ENCODE measurements at regions not wholly inside any gene's neighbourhood (a gene's known extent, or its start where the extent isn't known, plus 50 kb on each side); places are given as distances from the start of the nearest gene placed in this dataset.
"Not testable (repeated sequence)": the region's sequence is repeated elsewhere in the genome, so short reads cannot be mapped to it uniquely, and the experiment has no call there.

GRCh38 chr10:131033166-131034085, 278.1 kb downstream of the TCERG1L start:
- no peak overlapping the region for H3K4me3 ChIP-seq (ENCODE audit: low read depth, low read length)

GRCh38 chr10:131034451-131034850, 277.1 kb downstream of the TCERG1L start:
- no peak for DNase-seq (ENCODE audit: low read depth)
- H3K4me3 ChIP-seq (ENCODE audit: low read depth, low read length), result no peak overlapping the region

More at GRCh38 chr10:131033166-131034085, 278.1 kb downstream of the TCERG1L start:
- no peak for DNase-seq (ENCODE audit: low read depth)

- DNase-seq (ENCODE audit: low read depth), result no peak
- no peak overlapping the region for H3K4me3 ChIP-seq (ENCODE audit: low read depth, low read length)
These were observed 275.7 kb downstream of the TCERG1L start for GRCh38 chr10:131035779-131036178.

GRCh38 chr10:131038056-131038455, 273.5 kb downstream of the TCERG1L start:
- no peak for DNase-seq (ENCODE audit: low read depth)
- no peak overlapping the region for H3K4me3 ChIP-seq (ENCODE audit: low read depth, low read length)

GRCh38 chr10:131041031-131041430, 270.5 kb downstream of the TCERG1L start:
- no peak for DNase-seq (ENCODE audit: low read depth)

GRCh38 chr10:131041441-131041840, 270.1 kb downstream of the TCERG1L start:
- no peak for DNase-seq (ENCODE audit: low read depth)

More at GRCh38 chr10:131041031-131041430, 270.5 kb downstream of the TCERG1L start:
- no peak overlapping the region for H3K4me3 ChIP-seq (ENCODE audit: low read depth, low read length)

GRCh38 chr10:131042015-131042414, 269.5 kb downstream of the TCERG1L start:
- not testable (repeated sequence) for DNase-seq (ENCODE audit: low read depth); H3K4me3 ChIP-seq (ENCODE audit: low read depth, low read length)

More at GRCh38 chr10:131041441-131041840, 270.1 kb downstream of the TCERG1L start:
- no peak overlapping the region for H3K4me3 ChIP-seq (ENCODE audit: low read depth, low read length)

All from skeletal muscle cell (primary cell).